ENCODE measurements at regions not wholly inside any gene's neighbourhood (a gene's known extent, or its start where the extent isn't known, plus 50 kb on each side); places are given as distances from the start of the nearest gene placed in this dataset.

DNA sequence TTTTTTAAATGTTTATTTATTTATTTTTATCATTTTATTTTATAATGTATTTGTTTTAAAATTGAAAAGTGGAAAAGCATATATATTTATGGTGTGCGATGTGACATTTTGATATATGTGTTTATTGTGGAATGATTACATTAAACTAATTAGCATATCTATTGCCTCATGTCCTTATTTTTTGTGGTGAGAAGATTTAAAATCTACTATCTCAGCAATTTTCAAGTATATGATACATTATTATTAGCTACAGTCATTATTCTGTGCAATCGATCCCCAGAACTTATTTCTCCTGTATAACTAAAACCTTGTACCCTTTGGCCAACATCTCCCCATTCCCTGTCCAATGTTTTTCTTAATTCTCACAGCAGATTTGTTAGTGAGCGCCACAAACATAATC, 115.6 kb upstream of the SHH start:
- Histone ChIP-seq H3K9me3 (ENCODE audit: low read length) (no peaks in the 10 kb centered on the region), H3K4me3 (replicated peaks in 1 of 3; ENCODE audit: insufficient read depth in 1 of 3, low read depth in 2 of 3, low read length in 3 of 3) (no peak overlapping the region), H3K36me3 (replicated peaks in 1 of 2; ENCODE audit: control insufficient read depth in 1 of 2, insufficient read depth in 2 of 2, low read length in 2 of 2) (no peaks in the 10 kb centered on the region), H3K27ac (ENCODE audit: extremely low read length, insufficient read depth, low read length) (no peak overlapping the region), H3K27me3 (ENCODE audit: control insufficient read depth in 1 of 2, insufficient read depth in 2 of 2, low read length in 2 of 2) (peaks cover 7 to 60% of the 10 kb centered on the region in 2 experiments), H3K4me1 (ENCODE audit: insufficient read depth, low read length) (no peaks in the 10 kb centered on the region), H2AFZ (ENCODE audit: low read length) (no peak overlapping the region), H4K20me1 (ENCODE audit: insufficient read depth, low read length) (no peaks in the 10 kb centered on the region), H3K4me2 (ENCODE audit: low read depth, low read length) (no peak overlapping the region), H3K79me2 (ENCODE audit: insufficient read depth, low read length) (no peaks in the 10 kb centered on the region), H3K9ac (ENCODE audit: insufficient read depth, low read depth, low read length) (no peak overlapping the region)
- no TSS peak for BruUV-seq (replicated peaks)
- ChIA-PET POLR2A (no interaction called here), CTCF (ENCODE audit: low intra/inter-chr PET ratio, low total read pairs) (no interaction called here)
- DNase-seq (ENCODE audit: low spot score) (no peak), ATAC-seq (no peak), FAIRE-seq (no peak)
- in situ Hi-C loops (cut with HindIII; ENCODE audit: extremely low pct_ligation_motif_present, low pct_unique_long_range_greater_than_20kb) (no loop called here), intact Hi-C loops (cut with micrococcal nuclease; ENCODE audit: unreplicated experiment) (no loop called here)
- TF ChIP-seq ZFP36 (IDR thresholded peaks at IDR 0.05; ENCODE audit: borderline replicate concordance, low read depth, low read length, partially characterized antibody) (no peak), MAFF (IDR thresholded peaks at IDR 0.05; ENCODE audit: low read depth, low read length) (peak; percentile 48; the same call in 1 of the 2 replicates), MAFK (conservative IDR thresholded peaks at IDR 0.05 in 1 of 2, IDR thresholded peaks at IDR 0.05 in 1 of 2; ENCODE audit: low read length in 2 of 2) (peak; percentile 55 to 74; a peak in 3 of 4 replicates)
- WGBS (ENCODE audit: low lambda C conversion rate): 35% methylated on average over 3 of the region's 3 CpGs

DNA sequence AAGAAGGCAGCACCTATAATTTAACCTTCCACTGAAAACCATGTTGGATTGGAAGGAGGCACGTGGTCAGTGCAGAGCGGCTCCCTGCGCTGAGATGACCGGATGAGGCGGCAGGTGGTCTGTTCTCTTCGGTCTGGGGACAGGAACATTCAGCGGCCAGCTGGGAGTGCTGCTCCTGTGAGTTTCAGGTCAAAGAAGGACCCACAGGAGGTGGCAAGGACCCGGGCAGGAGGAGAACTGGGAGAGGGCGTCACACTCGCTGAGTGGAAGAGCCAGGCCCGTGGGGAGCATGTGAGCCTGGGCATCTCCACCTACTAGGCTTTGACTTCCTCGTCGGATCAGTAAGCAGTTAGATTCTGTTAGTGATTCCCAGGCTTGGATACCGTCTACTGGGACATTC, 113.4 kb upstream of the SHH start:
- no peak overlapping the region for H2AFZ ChIP-seq (ENCODE audit: low read length)
- no peaks in the 10 kb centered on the region for H3K9me3 ChIP-seq (ENCODE audit: low read length)
- H4K20me1 ChIP-seq (ENCODE audit: insufficient read depth, low read length): no peaks in the 10 kb centered on the region
- H3K79me2 ChIP-seq (ENCODE audit: insufficient read depth, low read length): no peaks in the 10 kb centered on the region
- H3K27ac ChIP-seq (ENCODE audit: extremely low read length, insufficient read depth, low read length): no peak overlapping the region
- no TSS peak for BruUV-seq (replicated peaks)
- CTCF ChIA-PET (ENCODE audit: low intra/inter-chr PET ratio, low total read pairs): no interaction called here
- H3K4me2 ChIP-seq (ENCODE audit: low read depth, low read length): no peak overlapping the region
- H3K36me3 ChIP-seq (replicated peaks in 1 of 2; ENCODE audit: control insufficient read depth in 1 of 2, insufficient read depth in 2 of 2, low read length in 2 of 2): no peaks in the 10 kb centered on the region
- in situ Hi-C loops (cut with HindIII; ENCODE audit: extremely low pct_ligation_motif_present, low pct_unique_long_range_greater_than_20kb): no loop called here
- no peak for FAIRE-seq
- TF ChIP-seq, protein P1, sequence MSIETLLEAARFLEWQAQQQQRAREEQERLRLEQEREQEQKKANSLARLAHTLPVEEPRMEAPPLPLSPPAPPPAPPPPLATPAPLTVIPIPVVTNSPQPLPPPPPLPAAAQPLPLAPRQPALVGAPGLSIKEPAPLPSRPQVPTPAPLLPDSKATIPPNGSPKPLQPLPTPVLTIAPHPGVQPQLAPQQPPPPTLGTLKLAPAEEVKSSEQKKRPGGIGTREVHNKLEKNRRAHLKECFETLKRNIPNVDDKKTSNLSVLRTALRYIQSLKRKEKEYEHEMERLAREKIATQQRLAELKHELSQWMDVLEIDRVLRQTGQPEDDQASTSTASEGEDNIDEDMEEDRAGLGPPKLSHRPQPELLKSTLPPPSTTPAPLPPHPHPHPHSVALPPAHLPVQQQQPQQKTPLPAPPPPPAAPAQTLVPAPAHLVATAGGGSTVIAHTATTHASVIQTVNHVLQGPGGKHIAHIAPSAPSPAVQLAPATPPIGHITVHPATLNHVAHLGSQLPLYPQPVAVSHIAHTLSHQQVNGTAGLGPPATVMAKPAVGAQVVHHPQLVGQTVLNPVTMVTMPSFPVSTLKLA (IDR thresholded peaks at IDR 0.05): peak; percentile 54
- TF ChIP-seq MEF2D (CRISPR knock-in tag; IDR thresholded peaks at IDR 0.05): no peak
- no peak for DNase-seq (ENCODE audit: low spot score)
- intact Hi-C loops (cut with micrococcal nuclease; ENCODE audit: unreplicated experiment): no loop called here
- H3K9ac ChIP-seq (ENCODE audit: insufficient read depth, low read depth, low read length): no peak overlapping the region
- peaks cover 3 to 67% of the 10 kb centered on the region in 2 experiments for H3K27me3 ChIP-seq (ENCODE audit: control insufficient read depth in 1 of 2, insufficient read depth in 2 of 2, low read length in 2 of 2)
- WGBS (ENCODE audit: low lambda C conversion rate): 46% methylated on average over 13 of the region's 14 CpGs
- POLR2A ChIA-PET: no interaction called here
- no peak for ATAC-seq
- H3K4me1 ChIP-seq (ENCODE audit: insufficient read depth, low read length): no peaks in the 10 kb centered on the region
- H3K4me3 ChIP-seq (replicated peaks in 1 of 3; ENCODE audit: insufficient read depth in 1 of 3, low read depth in 2 of 3, low read length in 3 of 3): no peak overlapping the region

Measured in HepG2 (cell line).